ENCODE measurements at regions not wholly inside any gene's neighbourhood (a gene's known extent, or its start where the extent isn't known, plus 50 kb on each side); places are given as distances from the start of the nearest gene placed in this dataset.

GRCh38 chr12:124430491-124430890 is 135.6 kb downstream of the RFLNA start:
- DNase-seq (ENCODE audit: low spot score), result no peak

- no peak for DNase-seq (ENCODE audit: low spot score)
Observed at GRCh38 chr12:124429535-124429934, 134.6 kb downstream of the RFLNA start.

- DNase-seq (ENCODE audit: low spot score), result no peak
Observed at GRCh38 chr12:124428792-124429281, 133.9 kb downstream of the RFLNA start.

GRCh38 chr12:124428136-124428791 is 133.4 kb downstream of the RFLNA start:
- DNase-seq (ENCODE audit: low spot score), result peak; percentile 87

GRCh38 chr12:124426594-124427555 is 132.0 kb downstream of the RFLNA start:
- peak; percentile 71 for DNase-seq (ENCODE audit: low spot score)

- DNase-seq (ENCODE audit: low spot score), result no peak
Observed at GRCh38 chr12:124425667-124426066, 130.8 kb downstream of the RFLNA start.

- DNase-seq (ENCODE audit: low spot score), result no peak
Observed at GRCh38 chr12:124424516-124424905, 129.6 kb downstream of the RFLNA start.

GRCh38 chr12:124423761-124424515 is 129.0 kb downstream of the RFLNA start:
- no peak for DNase-seq (ENCODE audit: low spot score)

- peak; percentile 88 for DNase-seq (ENCODE audit: low spot score)
Observed at GRCh38 chr12:124422570-124423523, 128.0 kb downstream of the RFLNA start.

GRCh38 chr12:124422142-124422569 is 127.3 kb downstream of the RFLNA start:
- DNase-seq (ENCODE audit: low spot score), result peak; percentile 84

- DNase-seq (ENCODE audit: low spot score), result no peak
Observed at GRCh38 chr12:124420996-124421674, 126.2 kb downstream of the RFLNA start.

GRCh38 chr12:124420041-124420995 is 125.4 kb downstream of the RFLNA start:
- DNase-seq (ENCODE audit: low spot score), result no peak

- DNase-seq (ENCODE audit: low spot score), result peak; percentile 70
Observed at GRCh38 chr12:124419292-124420040, 124.6 kb downstream of the RFLNA start.

GRCh38 chr12:124418791-124419190 is 123.9 kb downstream of the RFLNA start:
- DNase-seq (ENCODE audit: low spot score), result no peak

- DNase-seq (ENCODE audit: low spot score), result no peak
Observed at GRCh38 chr12:124418156-124418555, 123.3 kb downstream of the RFLNA start.

- no peak for DNase-seq (ENCODE audit: low spot score)
Observed at GRCh38 chr12:124416516-124417395, 121.9 kb downstream of the RFLNA start.

GRCh38 chr12:124415064-124415463 is 120.2 kb downstream of the RFLNA start:
- DNase-seq (ENCODE audit: low spot score), result no peak

GRCh38 chr12:124413915-124414314 is 119.0 kb downstream of the RFLNA start:
- DNase-seq (ENCODE audit: low spot score), result no peak

Measured in D341Med (cell line).